ENCODE measurements at regions not wholly inside any gene's neighbourhood (a gene's known extent, or its start where the extent isn't known, plus 50 kb on each side); places are given as distances from the start of the nearest gene placed in this dataset.

DNA sequence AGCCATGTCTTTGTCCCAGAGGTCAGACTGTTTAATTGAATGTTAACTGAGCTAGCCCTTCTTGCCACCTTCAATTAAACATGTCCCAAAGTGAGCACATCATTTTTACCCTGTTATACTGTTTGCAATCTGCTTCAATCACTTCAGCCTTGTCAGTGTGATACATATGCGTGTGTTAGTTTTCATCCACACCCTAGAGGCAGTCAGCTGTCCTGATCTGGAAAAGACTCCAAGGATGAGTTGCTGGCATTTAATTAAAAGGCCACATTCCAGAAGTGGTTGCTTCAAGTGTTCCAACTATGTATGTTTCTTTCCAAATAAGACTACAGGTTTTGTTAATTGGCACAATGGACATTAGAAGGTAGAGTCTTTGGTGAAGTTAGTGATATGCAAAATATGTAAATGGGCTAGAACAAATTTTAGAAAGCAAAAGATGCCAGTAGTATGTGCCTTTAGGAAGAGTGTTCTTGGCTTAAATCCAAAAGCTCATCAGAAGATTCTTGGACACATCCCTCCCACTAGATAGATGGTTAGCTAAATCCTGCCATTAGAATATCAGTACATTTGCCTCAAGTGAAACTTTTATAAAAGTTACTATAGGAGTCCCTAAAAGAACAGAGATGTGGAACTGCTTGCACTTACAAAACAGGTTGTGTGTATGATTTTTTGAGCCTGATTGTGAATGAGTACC lies 79.5 kb upstream of the SLIT2 start (continued):
- no peak for TF ChIP-seq GFI1 (CRISPR knock-in tag; IDR thresholded peaks at IDR 0.05; ENCODE audit: borderline replicate concordance)
- no peak for TF ChIP-seq NONO (IDR thresholded peaks at IDR 0.05)
- TF ChIP-seq NONO (CRISPR knock-in tag; conservative IDR thresholded peaks at IDR 0.05): no peak
- no peak for TF ChIP-seq ZIK1 (CRISPR knock-in tag; IDR thresholded peaks at IDR 0.05; ENCODE audit: borderline replicate concordance, low read depth)
- TF ChIP-seq, protein P1, sequence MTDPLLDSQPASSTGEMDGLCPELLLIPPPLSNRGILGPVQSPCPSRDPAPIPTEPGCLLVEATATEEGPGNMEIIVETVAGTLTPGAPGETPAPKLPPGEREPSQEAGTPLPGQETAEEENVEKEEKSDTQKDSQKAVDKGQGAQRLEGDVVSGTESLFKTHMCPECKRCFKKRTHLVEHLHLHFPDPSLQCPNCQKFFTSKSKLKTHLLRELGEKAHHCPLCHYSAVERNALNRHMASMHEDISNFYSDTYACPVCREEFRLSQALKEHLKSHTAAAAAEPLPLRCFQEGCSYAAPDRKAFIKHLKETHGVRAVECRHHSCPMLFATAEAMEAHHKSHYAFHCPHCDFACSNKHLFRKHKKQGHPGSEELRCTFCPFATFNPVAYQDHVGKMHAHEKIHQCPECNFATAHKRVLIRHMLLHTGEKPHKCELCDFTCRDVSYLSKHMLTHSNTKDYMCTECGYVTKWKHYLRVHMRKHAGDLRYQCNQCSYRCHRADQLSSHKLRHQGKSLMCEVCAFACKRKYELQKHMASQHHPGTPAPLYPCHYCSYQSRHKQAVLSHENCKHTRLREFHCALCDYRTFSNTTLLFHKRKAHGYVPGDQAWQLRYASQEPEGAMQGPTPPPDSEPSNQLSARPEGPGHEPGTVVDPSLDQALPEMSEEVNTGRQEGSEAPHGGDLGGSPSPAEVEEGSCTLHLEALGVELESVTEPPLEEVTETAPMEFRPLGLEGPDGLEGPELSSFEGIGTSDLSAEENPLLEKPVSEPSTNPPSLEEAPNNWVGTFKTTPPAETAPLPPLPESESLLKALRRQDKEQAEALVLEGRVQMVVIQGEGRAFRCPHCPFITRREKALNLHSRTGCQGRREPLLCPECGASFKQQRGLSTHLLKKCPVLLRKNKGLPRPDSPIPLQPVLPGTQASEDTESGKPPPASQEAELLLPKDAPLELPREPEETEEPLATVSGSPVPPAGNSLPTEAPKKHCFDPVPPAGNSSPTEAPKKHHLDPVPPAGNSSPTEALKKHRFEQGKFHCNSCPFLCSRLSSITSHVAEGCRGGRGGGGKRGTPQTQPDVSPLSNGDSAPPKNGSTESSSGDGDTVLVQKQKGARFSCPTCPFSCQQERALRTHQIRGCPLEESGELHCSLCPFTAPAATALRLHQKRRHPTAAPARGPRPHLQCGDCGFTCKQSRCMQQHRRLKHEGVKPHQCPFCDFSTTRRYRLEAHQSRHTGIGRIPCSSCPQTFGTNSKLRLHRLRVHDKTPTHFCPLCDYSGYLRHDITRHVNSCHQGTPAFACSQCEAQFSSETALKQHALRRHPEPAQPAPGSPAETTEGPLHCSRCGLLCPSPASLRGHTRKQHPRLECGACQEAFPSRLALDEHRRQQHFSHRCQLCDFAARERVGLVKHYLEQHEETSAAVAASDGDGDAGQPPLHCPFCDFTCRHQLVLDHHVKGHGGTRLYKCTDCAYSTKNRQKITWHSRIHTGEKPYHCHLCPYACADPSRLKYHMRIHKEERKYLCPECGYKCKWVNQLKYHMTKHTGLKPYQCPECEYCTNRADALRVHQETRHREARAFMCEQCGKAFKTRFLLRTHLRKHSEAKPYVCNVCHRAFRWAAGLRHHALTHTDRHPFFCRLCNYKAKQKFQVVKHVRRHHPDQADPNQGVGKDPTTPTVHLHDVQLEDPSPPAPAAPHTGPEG (CRISPR knock-in tag; IDR thresholded peaks at IDR 0.05): no peak
- TF ChIP-seq ZFYVE20 (CRISPR knock-in tag; IDR thresholded peaks at IDR 0.05; ENCODE audit: borderline replicate concordance, low read depth): no peak
- TF ChIP-seq, protein P2, sequence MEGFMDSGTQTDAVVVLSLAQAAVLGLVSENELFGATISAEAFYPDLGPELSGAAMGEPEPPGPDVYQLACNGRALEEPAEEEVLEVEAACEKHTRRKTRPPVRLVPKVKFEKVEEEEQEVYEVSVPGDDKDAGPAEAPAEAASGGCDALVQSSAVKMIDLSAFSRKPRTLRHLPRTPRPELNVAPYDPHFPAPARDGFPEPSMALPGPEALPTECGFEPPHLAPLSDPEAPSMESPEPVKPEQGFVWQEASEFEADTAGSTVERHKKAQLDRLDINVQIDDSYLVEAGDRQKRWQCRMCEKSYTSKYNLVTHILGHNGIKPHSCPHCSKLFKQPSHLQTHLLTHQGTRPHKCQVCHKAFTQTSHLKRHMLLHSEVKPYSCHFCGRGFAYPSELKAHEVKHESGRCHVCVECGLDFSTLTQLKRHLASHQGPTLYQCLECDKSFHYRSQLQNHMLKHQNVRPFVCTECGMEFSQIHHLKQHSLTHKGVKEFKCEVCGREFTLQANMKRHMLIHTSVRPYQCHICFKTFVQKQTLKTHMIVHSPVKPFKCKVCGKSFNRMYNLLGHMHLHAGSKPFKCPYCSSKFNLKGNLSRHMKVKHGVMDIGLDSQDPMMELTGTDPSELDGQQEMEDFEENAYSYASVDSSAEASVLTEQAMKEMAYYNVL (CRISPR knock-in tag; IDR thresholded peaks at IDR 0.05; ENCODE audit: borderline replicate concordance): no peak
- no peak for TF ChIP-seq CBFB (CRISPR knock-in tag; IDR thresholded peaks at IDR 0.05)
- no peak for TF ChIP-seq IRF2 (CRISPR knock-in tag; IDR thresholded peaks at IDR 0.05)

Data from HepG2 (cell line).